ENCODE measurements at regions not wholly inside any gene's neighbourhood (a gene's known extent, or its start where the extent isn't known, plus 50 kb on each side); places are given as distances from the start of the nearest gene placed in this dataset.

DNA sequence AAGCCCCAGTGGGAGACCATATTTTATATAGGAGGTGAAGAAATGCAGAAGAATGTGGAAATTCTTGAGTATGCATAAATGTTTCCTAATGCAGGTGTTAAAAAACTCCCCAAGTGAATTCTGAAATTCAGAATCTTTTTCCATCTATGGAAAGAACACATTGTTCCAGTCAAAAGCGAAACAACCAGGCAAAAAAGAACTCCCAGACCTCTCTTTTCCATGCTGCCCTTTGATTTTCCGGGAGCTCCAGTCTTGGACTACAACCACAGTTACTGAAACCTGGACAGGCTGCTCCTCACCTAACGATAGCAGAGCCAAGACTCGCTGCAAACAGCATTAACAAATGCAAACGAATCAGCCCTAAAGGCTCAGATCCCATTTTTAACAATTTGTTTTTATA lies 108.7 kb upstream of the CNKSR3 start:
- no peak overlapping the region for H3K4me2 ChIP-seq
- CTCF ChIA-PET: no interaction called here

DNA sequence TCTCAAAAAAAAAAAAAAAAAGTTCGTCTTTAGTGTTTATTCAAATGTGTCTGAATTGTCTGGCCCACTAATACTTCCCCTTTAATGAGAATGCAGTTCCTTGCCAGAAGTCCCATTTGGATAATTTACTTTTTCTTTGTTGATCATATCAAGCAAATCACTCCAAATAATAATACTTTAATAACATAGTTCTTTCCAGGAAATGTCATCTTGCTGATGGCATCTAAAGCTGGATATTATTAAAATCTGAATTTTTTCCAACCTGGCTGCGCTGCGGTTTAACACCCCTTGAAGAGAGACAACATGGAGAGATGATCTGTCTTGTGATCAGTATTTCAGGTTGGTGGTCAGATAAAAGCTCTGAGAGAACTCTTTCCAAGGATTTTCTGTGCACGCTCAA lies 111.2 kb upstream of the CNKSR3 start:
- Histone ChIP-seq H3K4me3 (no peak overlapping the region), H3K27me3 (ENCODE audit: insufficient read depth, low read depth) (no peaks in the 10 kb centered on the region), H3K27ac (no peak overlapping the region), H3K79me2 (ENCODE audit: low read depth) (no peaks in the 10 kb centered on the region), H2AFZ (no peak overlapping the region), H4K20me1 (ENCODE audit: insufficient read depth) (no peaks in the 10 kb centered on the region), H3F3A (ENCODE audit: insufficient read depth, low read depth) (no peaks in the 10 kb centered on the region), H3K9me2 (ENCODE audit: insufficient read depth) (no peaks in the 10 kb centered on the region), H3K9me3 (ENCODE audit: insufficient read depth, low read depth) (no peaks in the 10 kb centered on the region), H3K4me2 (no peak overlapping the region), H3K36me3 (ENCODE audit: low read depth) (no peaks in the 10 kb centered on the region), H3K4me1 (replicated peaks; ENCODE audit: insufficient read depth) (no peaks in the 10 kb centered on the region)
- CTCF ChIA-PET: no interaction called here
- TF ChIP-seq, protein P1, sequence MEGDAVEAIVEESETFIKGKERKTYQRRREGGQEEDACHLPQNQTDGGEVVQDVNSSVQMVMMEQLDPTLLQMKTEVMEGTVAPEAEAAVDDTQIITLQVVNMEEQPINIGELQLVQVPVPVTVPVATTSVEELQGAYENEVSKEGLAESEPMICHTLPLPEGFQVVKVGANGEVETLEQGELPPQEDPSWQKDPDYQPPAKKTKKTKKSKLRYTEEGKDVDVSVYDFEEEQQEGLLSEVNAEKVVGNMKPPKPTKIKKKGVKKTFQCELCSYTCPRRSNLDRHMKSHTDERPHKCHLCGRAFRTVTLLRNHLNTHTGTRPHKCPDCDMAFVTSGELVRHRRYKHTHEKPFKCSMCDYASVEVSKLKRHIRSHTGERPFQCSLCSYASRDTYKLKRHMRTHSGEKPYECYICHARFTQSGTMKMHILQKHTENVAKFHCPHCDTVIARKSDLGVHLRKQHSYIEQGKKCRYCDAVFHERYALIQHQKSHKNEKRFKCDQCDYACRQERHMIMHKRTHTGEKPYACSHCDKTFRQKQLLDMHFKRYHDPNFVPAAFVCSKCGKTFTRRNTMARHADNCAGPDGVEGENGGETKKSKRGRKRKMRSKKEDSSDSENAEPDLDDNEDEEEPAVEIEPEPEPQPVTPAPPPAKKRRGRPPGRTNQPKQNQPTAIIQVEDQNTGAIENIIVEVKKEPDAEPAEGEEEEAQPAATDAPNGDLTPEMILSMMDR (conservative IDR thresholded peaks at IDR 0.05): no peak
- TF ChIP-seq EZH2 (IDR thresholded peaks at IDR 0.05; ENCODE audit: low read depth): no peak
- intact Hi-C loops (cut with micrococcal nuclease; ENCODE audit: unreplicated experiment): no loop called here
- no peak for DNase-seq
- BruUV-seq (replicated peaks): no TSS peak
- POLR2A ChIA-PET (ENCODE audit: unreplicated experiment): no interaction called here

More for the DNA sequence above, 108.7 kb upstream of the CNKSR3 start:
- H3F3A ChIP-seq (ENCODE audit: insufficient read depth, low read depth): no peaks in the 10 kb centered on the region
- no peaks in the 10 kb centered on the region for H3K4me1 ChIP-seq (replicated peaks; ENCODE audit: insufficient read depth)
- no peak overlapping the region for H3K4me3 ChIP-seq
- no peak for DNase-seq
- intact Hi-C loops (cut with micrococcal nuclease; ENCODE audit: unreplicated experiment): loop anchor here (5.0 kb wide), 1 partner anchor 462 kb away; no protein-coding TSS in a partner anchor
- H3K27me3 ChIP-seq (ENCODE audit: insufficient read depth, low read depth): no peaks in the 10 kb centered on the region
- no peak overlapping the region for H2AFZ ChIP-seq
- no peaks in the 10 kb centered on the region for H3K9me3 ChIP-seq (ENCODE audit: insufficient read depth, low read depth)
- H3K9me2 ChIP-seq (ENCODE audit: insufficient read depth): no peaks in the 10 kb centered on the region
- POLR2A ChIA-PET (ENCODE audit: unreplicated experiment): no interaction called here
- H3K27ac ChIP-seq: no peak overlapping the region
- no peak for TF ChIP-seq EZH2 (IDR thresholded peaks at IDR 0.05; ENCODE audit: low read depth)
- TF ChIP-seq, protein P1 (conservative IDR thresholded peaks at IDR 0.05): no peak
- BruUV-seq (replicated peaks): no TSS peak
- no peaks in the 10 kb centered on the region for H3K79me2 ChIP-seq (ENCODE audit: low read depth)
- H3K36me3 ChIP-seq (ENCODE audit: low read depth): no peaks in the 10 kb centered on the region
- H4K20me1 ChIP-seq (ENCODE audit: insufficient read depth): no peaks in the 10 kb centered on the region

DNA sequence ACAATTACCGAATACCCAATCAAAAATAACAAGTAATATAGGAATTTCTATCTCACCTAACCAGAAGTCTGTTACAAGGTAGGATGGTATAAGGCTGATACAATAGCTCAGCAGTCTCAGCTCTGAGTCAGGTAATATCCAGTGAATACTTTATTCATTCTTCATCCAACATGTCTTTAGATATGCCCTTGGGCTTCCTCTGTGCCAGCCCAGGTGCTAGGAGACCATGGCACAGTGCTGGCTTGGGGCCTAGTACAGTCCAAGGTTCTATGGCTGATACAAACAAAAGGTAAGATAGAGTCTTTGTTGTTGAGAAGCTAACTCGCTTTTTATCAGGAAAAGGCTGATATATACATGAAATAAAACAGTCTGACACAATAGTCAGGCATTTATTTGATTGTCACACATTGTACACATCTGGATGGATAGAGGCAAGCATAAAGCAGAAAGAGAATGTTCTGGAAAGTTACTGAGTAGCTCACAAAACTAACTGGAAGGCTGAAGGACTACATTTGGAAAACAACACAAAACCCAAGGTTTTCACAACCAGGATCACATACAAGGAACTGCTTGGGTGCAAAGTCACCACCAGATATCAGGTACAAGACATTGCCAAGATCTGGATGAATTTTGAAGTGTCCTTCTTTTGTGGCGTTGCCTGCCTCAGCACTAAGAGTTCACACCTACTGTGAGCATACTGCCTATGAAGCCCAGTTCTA lies 110.4 kb upstream of the SCAF8 start:
- H3K36me3 ChIP-seq (ENCODE audit: low read depth): no peaks in the 10 kb centered on the region
- no TSS peak for BruUV-seq (replicated peaks)
- no peaks in the 10 kb centered on the region for H3K9me2 ChIP-seq (ENCODE audit: insufficient read depth)
- DNase-seq: no peak
- no peaks in the 10 kb centered on the region for H3K9me3 ChIP-seq (ENCODE audit: insufficient read depth, low read depth)
- H3K79me2 ChIP-seq (ENCODE audit: low read depth): no peaks in the 10 kb centered on the region
- CTCF ChIA-PET: no interaction called here
- no peak overlapping the region for H3K4me3 ChIP-seq
- H3K4me1 ChIP-seq (replicated peaks; ENCODE audit: insufficient read depth): no peaks in the 10 kb centered on the region
- intact Hi-C loops (cut with micrococcal nuclease; ENCODE audit: unreplicated experiment): no loop called here
- no peaks in the 10 kb centered on the region for H4K20me1 ChIP-seq (ENCODE audit: insufficient read depth)
- POLR2A ChIA-PET (ENCODE audit: unreplicated experiment): no interaction called here
- H3K27ac ChIP-seq: no peak overlapping the region
- H3K4me2 ChIP-seq: no peak overlapping the region
- TF ChIP-seq, protein P1 (conservative IDR thresholded peaks at IDR 0.05): no peak
- TF ChIP-seq EZH2 (IDR thresholded peaks at IDR 0.05; ENCODE audit: low read depth): no peak
- no peaks in the 10 kb centered on the region for H3F3A ChIP-seq (ENCODE audit: insufficient read depth, low read depth)
- no peaks in the 10 kb centered on the region for H3K27me3 ChIP-seq (ENCODE audit: insufficient read depth, low read depth)
- no peak overlapping the region for H2AFZ ChIP-seq
